OCI-LY7 (cell line): ENCODE measurements at regions not wholly inside any gene's neighbourhood (a gene's known extent, or its start where the extent isn't known, plus 50 kb on each side); places are given as distances from the start of the nearest gene placed in this dataset.

ENCODE experiments used
- BruUV-seq: library from RNA; stranded (reverse); fragments of 400-500 nt; replicated peaks from 2 replicates; lab custom pipeline; 2021; lab: Mats Ljungman, UMichigan
- CTCF ChIA-PET: fragments of 300-600 bp; sonication (Branson Sonifier 250); formaldehyde crosslinking; loops from one replicate; lab custom pipeline; 2022; ENCODE audit warnings: antibody characterized with exemption; ENCODE audit not compliant: unreplicated experiment; lab: Charles Lee
- POLR2A ChIA-PET: fragments of 300-600 bp; sonication (Branson Sonifier 250); formaldehyde crosslinking; loops from one replicate; lab custom pipeline; 2022; ENCODE audit warnings: antibody characterized with exemption; lab: Charles Lee
- DNase-seq: peaks from one replicate; pipeline ENCODE4 v3.0.0-alpha.2; 2015; ENCODE audit warnings: low spot score
- H2AFZ ChIP-seq: fragments of 200-600 bp; sonication (generic), shearing (Covaris generic); 2 replicates; pipeline ENCODE4 v1.6.1; 2014; ENCODE audit warnings: mild to moderate bottlenecking, antibody characterized with exemption, low read length, moderate library complexity
- H3K27ac ChIP-seq: fragments of 200-600 bp; sonication (generic); 2 replicates; pipeline ENCODE4 v1.5.1; 2014; ENCODE audit warnings: mixed run types, low read depth, mild to moderate bottlenecking, moderate library complexity, low read length, inconsistent platforms; ENCODE audit not compliant: poor library complexity, severe bottlenecking
- H3K36me3 ChIP-seq: fragments of 200-600 bp; sonication (generic); 2 replicates; pipeline ENCODE4 v1.6.1; 2014; ENCODE audit warnings: mild to moderate bottlenecking, antibody characterized with exemption, low read length, moderate library complexity, mixed read lengths; ENCODE audit not compliant: insufficient read depth
- H3K4me1 ChIP-seq: fragments of 200-600 bp; sonication (generic); 2 replicates; pipeline ENCODE4 v1.5.1; 2014; ENCODE audit warnings: mild to moderate bottlenecking, low read length; ENCODE audit not compliant: insufficient read depth, poor library complexity, severe bottlenecking
- H3K4me2 ChIP-seq: fragments of 200-600 bp; sonication (generic); 2 replicates; pipeline ENCODE4 v1.6.1; 2014; ENCODE audit warnings: mild to moderate bottlenecking, low read length
- H3K4me3 ChIP-seq: fragments of 200-600 bp; sonication (generic); 2 replicates; pipeline ENCODE4 v1.5.1; 2014; ENCODE audit warnings: mild to moderate bottlenecking, low read depth, low read length; ENCODE audit not compliant: poor library complexity, severe bottlenecking
- H3K79me2 ChIP-seq: fragments of 200-600 bp; sonication (generic); 2 replicates; pipeline ENCODE4 v1.6.1; 2016; ENCODE audit warnings: low read depth, mild to moderate bottlenecking, low read length, moderate library complexity, mixed read lengths; ENCODE audit not compliant: insufficient read depth
- H3K9me2 ChIP-seq: fragments of 200-600 bp; sonication (generic); 2 replicates; pipeline ENCODE4 v1.6.1; 2016; ENCODE audit warnings: mild to moderate bottlenecking, low read length, mixed read lengths; ENCODE audit not compliant: insufficient read depth
- H3K9me3 ChIP-seq: fragments of 200-600 bp; sonication (generic); 2 replicates; pipeline ENCODE4 v1.6.1; 2014; ENCODE audit warnings: mild to moderate bottlenecking, mixed run types, low read length, mixed read lengths
- H4K20me1 ChIP-seq: fragments of 200-600 bp; sonication (generic); 2 replicates; pipeline ENCODE4 v1.6.1; 2014; ENCODE audit warnings: mild to moderate bottlenecking, antibody characterized with exemption, low read length, moderate library complexity, mixed read lengths; ENCODE audit not compliant: insufficient read depth
- EZH2phosphoT487 ChIP-seq: fragments of 200-600 bp; sonication (generic); IDR thresholded peaks from 2 replicates; pipeline ENCODE4 v1.6.1; 2018; ENCODE audit warnings: low read depth, borderline replicate concordance, mild to moderate bottlenecking, mixed run types, antibody characterized with exemption, low read length, moderate library complexity, mixed read lengths
- intact Hi-C: fragments of 100-400 bp; cut with micrococcal nuclease; formaldehyde crosslinking; loops from one replicate; pipeline ENCODE4 v1.10.0; 2022; ENCODE audit not compliant: unreplicated experiment
- TF ChIP-seq, protein P1 (sequence below): fragments of 200-600 bp; sonication (generic); conservative IDR thresholded peaks from 2 replicates; pipeline ENCODE4 v1.5.1; 2014; ENCODE audit warnings: mild to moderate bottlenecking, antibody characterized with exemption, low read length, moderate library complexity, mixed read lengths

GRCh38 chr17:69812240-69812837, 262.7 kb upstream of the KCNJ16 start:
- no peaks in the 10 kb centered on the region for H3K9me3 ChIP-seq
- CTCF ChIA-PET: no interaction called here

GRCh38 chr17:69814031-69814430, 261.0 kb upstream of the KCNJ16 start:
- H2AFZ ChIP-seq: no peak overlapping the region
- DNase-seq: no peak

More at GRCh38 chr17:69812240-69812837, 262.7 kb upstream of the KCNJ16 start:
- Histone ChIP-seq H3K79me2 (no peaks in the 10 kb centered on the region), H3K27ac (no peak overlapping the region), H3K4me2 (no peak overlapping the region), H2AFZ (no peak overlapping the region), H3K4me1 (no peaks in the 10 kb centered on the region), H3K4me3 (no peak overlapping the region), H3K36me3 (no peaks in the 10 kb centered on the region), H3K9me2 (no peaks in the 10 kb centered on the region), H4K20me1 (no peaks in the 10 kb centered on the region)
- DNase-seq: no peak
- intact Hi-C loops: no loop called here
- no peak for TF ChIP-seq EZH2phosphoT487
- TF ChIP-seq, protein P1, sequence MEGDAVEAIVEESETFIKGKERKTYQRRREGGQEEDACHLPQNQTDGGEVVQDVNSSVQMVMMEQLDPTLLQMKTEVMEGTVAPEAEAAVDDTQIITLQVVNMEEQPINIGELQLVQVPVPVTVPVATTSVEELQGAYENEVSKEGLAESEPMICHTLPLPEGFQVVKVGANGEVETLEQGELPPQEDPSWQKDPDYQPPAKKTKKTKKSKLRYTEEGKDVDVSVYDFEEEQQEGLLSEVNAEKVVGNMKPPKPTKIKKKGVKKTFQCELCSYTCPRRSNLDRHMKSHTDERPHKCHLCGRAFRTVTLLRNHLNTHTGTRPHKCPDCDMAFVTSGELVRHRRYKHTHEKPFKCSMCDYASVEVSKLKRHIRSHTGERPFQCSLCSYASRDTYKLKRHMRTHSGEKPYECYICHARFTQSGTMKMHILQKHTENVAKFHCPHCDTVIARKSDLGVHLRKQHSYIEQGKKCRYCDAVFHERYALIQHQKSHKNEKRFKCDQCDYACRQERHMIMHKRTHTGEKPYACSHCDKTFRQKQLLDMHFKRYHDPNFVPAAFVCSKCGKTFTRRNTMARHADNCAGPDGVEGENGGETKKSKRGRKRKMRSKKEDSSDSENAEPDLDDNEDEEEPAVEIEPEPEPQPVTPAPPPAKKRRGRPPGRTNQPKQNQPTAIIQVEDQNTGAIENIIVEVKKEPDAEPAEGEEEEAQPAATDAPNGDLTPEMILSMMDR: no peak
- BruUV-seq: no TSS peak
- POLR2A ChIA-PET: interaction anchor here (0.6 kb wide), 1 partner anchor 110 kb away, joined by 3 read pairs; no protein-coding TSS in a partner anchor

More at GRCh38 chr17:69814031-69814430, 261.0 kb upstream of the KCNJ16 start:
- no peaks in the 10 kb centered on the region for H3K9me3 ChIP-seq
- POLR2A ChIA-PET: interaction anchor here (0.6 kb wide), 1 partner anchor 1340 kb away, joined by 3 read pairs; no protein-coding TSS in a partner anchor
- H4K20me1 ChIP-seq: no peaks in the 10 kb centered on the region
- H3K9me2 ChIP-seq: no peaks in the 10 kb centered on the region
- H3K36me3 ChIP-seq: no peaks in the 10 kb centered on the region
- H3K4me2 ChIP-seq: no peak overlapping the region
- H3K27ac ChIP-seq: no peak overlapping the region
- CTCF ChIA-PET: no interaction called here
- no peak overlapping the region for H3K4me3 ChIP-seq
- no TSS peak for BruUV-seq
- H3K4me1 ChIP-seq: no peaks in the 10 kb centered on the region
- no peaks in the 10 kb centered on the region for H3K79me2 ChIP-seq
- intact Hi-C loops: no loop called here
- no peak for TF ChIP-seq EZH2phosphoT487
- TF ChIP-seq, protein P1: no peak
